Myocyte (in vitro differentiated cells): ENCODE measurements at regions not wholly inside any gene's neighbourhood (a gene's known extent, or its start where the extent isn't known, plus 50 kb on each side); places are given as distances from the start of the nearest gene placed in this dataset.

Experiments used
- DNase-seq: peaks from one replicate; pipeline ENCODE4 v3.0.0-alpha.2; 2012; ENCODE audit warnings: low read depth

DNA sequence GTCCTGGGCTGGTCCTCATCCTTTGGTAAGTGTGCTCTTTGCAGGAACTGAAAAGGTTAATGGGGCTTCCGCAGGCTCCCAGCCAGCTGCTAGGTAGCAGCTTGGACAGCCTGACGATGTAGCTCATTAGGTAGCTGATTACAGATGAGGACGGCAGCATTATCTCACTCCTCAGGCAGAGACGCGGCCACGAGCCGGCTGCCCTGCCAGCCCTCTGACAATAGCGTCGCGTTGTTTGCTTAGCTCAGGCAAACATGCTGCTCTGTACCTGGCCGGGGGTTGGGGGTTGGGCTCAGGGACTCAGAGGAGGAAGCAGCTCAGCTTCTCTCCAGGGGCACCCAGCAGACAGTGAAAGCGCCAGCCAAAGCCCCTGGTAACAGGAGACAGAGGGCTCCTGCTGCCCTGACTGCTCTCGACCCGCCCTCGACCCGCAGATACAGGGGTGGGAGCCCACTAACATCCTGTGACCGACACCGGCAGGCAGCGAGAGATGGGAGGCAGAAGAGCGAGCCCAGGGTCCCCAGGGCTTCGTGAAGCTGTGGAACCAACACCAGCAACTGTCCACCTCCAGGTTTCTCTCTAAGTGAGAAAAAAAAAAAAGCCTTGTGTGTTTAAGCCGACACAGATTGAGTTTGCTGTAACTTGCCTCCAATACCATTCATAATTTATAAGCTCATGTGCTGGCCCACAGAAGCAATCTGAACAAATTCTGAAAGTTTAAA is 53.4 kb upstream of the DLK1 start:
- no peak for DNase-seq

DNA sequence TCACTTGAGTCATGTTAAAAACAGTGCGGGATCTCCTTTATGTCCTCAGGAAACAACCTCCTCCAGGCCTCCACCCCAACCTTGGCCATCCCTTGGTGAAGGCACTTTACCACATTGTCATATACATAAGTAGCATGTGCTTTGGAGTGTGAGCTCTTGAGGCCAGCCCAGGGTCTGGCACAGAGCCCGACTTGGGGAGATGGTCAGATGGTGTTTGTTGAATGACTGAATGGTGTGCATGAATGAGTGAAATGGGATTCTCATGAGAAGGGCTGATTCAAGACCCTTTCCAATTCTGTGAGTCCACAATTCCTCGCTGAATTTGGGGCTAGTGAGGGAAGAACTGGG is 52.9 kb upstream of the DLK1 start:
- no peak for DNase-seq

DNA sequence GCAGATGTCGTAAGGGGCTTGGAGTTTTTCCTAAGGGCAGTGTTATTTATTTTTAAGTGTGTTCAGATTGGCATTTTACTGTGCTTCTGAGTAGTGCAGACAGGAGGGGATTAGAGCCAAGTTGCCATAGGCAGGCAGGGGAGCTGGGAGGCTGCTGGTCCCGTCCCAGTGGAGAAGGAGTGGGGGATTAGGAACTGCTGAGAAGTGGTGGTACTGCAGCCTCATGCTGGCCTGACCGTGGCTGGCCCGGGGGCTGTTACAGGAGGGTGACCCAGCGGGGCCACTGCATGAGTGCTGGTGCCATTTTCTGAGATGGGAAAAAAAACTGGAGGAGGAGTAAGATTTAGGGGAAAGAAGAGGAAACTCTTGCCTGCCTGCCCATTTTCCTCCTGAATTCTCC is 52.3 kb upstream of the DLK1 start:
- DNase-seq, result no peak

- DNase-seq, result no peak
Measured at GRCh38 chr14:100674897-100675619, 51.6 kb upstream of the DLK1 start.

- no peak for DNase-seq
Measured at GRCh38 chr14:100675699-100676684, 50.7 kb upstream of the DLK1 start.
